ENCODE measurements at regions not wholly inside any gene's neighbourhood (a gene's known extent, or its start where the extent isn't known, plus 50 kb on each side); places are given as distances from the start of the nearest gene placed in this dataset.

GRCh38 chr5:119740225-119740624 is 110.9 kb downstream of the FAM170A start:
- H3K27me3 ChIP-seq (replicated peaks; ENCODE audit: insufficient read depth), result no peaks in the 10 kb centered on the region
- no peak overlapping the region for H3K4me3 ChIP-seq
- no peak overlapping the region for H3K27ac ChIP-seq
- H3K4me1 ChIP-seq (ENCODE audit: control insufficient read depth in 1 of 2, low read depth in 2 of 2), result no peaks in the 10 kb centered on the region
- DNase-seq (ENCODE audit: low spot score) (no peak), ATAC-seq (ENCODE audit: insufficient number of reproducible peaks, low FRiP score, low read depth) (no peak)
- no peak for TF ChIP-seq CTCF (IDR thresholded peaks at IDR 0.05)
- H3K9me3 ChIP-seq, result no peaks in the 10 kb centered on the region
- H3K36me3 ChIP-seq, result no peaks in the 10 kb centered on the region

- DNase-seq (ENCODE audit: low spot score) (no peak), ATAC-seq (ENCODE audit: insufficient number of reproducible peaks, low FRiP score, low read depth) (no peak)
- no peak overlapping the region for H3K4me3 ChIP-seq
- H3K4me1 ChIP-seq (ENCODE audit: control insufficient read depth in 1 of 2, low read depth in 2 of 2), result no peaks in the 10 kb centered on the region
- H3K27ac ChIP-seq, result no peak overlapping the region
- H3K27me3 ChIP-seq (replicated peaks; ENCODE audit: insufficient read depth), result no peaks in the 10 kb centered on the region
- no peaks in the 10 kb centered on the region for H3K9me3 ChIP-seq
- TF ChIP-seq CTCF (IDR thresholded peaks at IDR 0.05), result no peak
- no peaks in the 10 kb centered on the region for H3K36me3 ChIP-seq
These were observed 112.3 kb downstream of the FAM170A start for GRCh38 chr5:119741691-119742090.

- no peak for ATAC-seq (ENCODE audit: insufficient number of reproducible peaks, low FRiP score, low read depth)
- DNase-seq (ENCODE audit: low spot score), result no peak
- Histone ChIP-seq H3K36me3 (no peaks in the 10 kb centered on the region), H3K4me1 (ENCODE audit: control insufficient read depth in 1 of 2, low read depth in 2 of 2) (no peaks in the 10 kb centered on the region), H3K27ac (no peak overlapping the region), H3K27me3 (replicated peaks; ENCODE audit: insufficient read depth) (no peaks in the 10 kb centered on the region), H3K9me3 (no peaks in the 10 kb centered on the region), H3K4me3 (no peak overlapping the region)
- no peak for TF ChIP-seq CTCF (IDR thresholded peaks at IDR 0.05)
These were observed 113.0 kb downstream of the FAM170A start for GRCh38 chr5:119742311-119742710.

GRCh38 chr5:119743927-119744326 is 114.6 kb downstream of the FAM170A start:
- ATAC-seq (ENCODE audit: insufficient number of reproducible peaks, low FRiP score, low read depth) (no peak), DNase-seq (ENCODE audit: low spot score) (no peak)
- no peak overlapping the region for H3K27ac ChIP-seq
- H3K4me3 ChIP-seq, result no peak overlapping the region
- no peaks in the 10 kb centered on the region for H3K36me3 ChIP-seq
- H3K27me3 ChIP-seq (replicated peaks; ENCODE audit: insufficient read depth), result no peaks in the 10 kb centered on the region
- no peaks in the 10 kb centered on the region for H3K4me1 ChIP-seq (ENCODE audit: control insufficient read depth in 1 of 2, low read depth in 2 of 2)
- no peaks in the 10 kb centered on the region for H3K9me3 ChIP-seq
- no peak for TF ChIP-seq CTCF (IDR thresholded peaks at IDR 0.05)

GRCh38 chr5:119745976-119746375 is 116.6 kb downstream of the FAM170A start:
- Histone ChIP-seq H3K4me1 (ENCODE audit: control insufficient read depth in 1 of 2, low read depth in 2 of 2) (no peaks in the 10 kb centered on the region), H3K27me3 (replicated peaks; ENCODE audit: insufficient read depth) (no peaks in the 10 kb centered on the region), H3K27ac (no peak overlapping the region), H3K4me3 (no peak overlapping the region), H3K9me3 (no peaks in the 10 kb centered on the region), H3K36me3 (no peaks in the 10 kb centered on the region)
- no peak for TF ChIP-seq CTCF (IDR thresholded peaks at IDR 0.05)
- ATAC-seq (ENCODE audit: insufficient number of reproducible peaks, low FRiP score, low read depth) (no peak), DNase-seq (ENCODE audit: low spot score) (no peak)
